GM23338 (cell line): ENCODE measurements at regions not wholly inside any gene's neighbourhood (a gene's known extent, or its start where the extent isn't known, plus 50 kb on each side); places are given as distances from the start of the nearest gene placed in this dataset.

Source experiments
- ATAC-seq: fragments of 200-7000 bp; cut with Tn5 transposase; 3 replicates; pipeline ENCODE4 v1.9.1; 2020
- DNase-seq: peaks from one replicate; pipeline ENCODE4 v3.0.0-alpha.2; 2015; ENCODE audit warnings: low spot score
- H2AFZ ChIP-seq: fragments of 200-600 bp; sonication (generic); 2 replicates; pipeline ENCODE4 v1.8.0; 2016; ENCODE audit warnings: antibody characterized with exemption, mild to moderate bottlenecking, moderate library complexity
- H3F3A ChIP-seq: fragments of 200-600 bp; sonication (generic); replicated peaks from 2 replicates; pipeline ENCODE4 v1.8.0; 2017; ENCODE audit warnings: antibody characterized with exemption, mixed run types, low read depth
- H3K27ac ChIP-seq: fragments of 200-600 bp; sonication (generic); 2 replicates; pipeline ENCODE4 v1.6.1; 2016; ENCODE audit warnings: low read depth
- H3K27me3 ChIP-seq: fragments of 200-600 bp; sonication (generic); 2 replicates; pipeline ENCODE4 v1.8.0; 2016; ENCODE audit warnings: mild to moderate bottlenecking, mixed run types, moderate library complexity; ENCODE audit not compliant: insufficient read depth
- H3K36me3 ChIP-seq: fragments of 200-600 bp; sonication (generic); 2 replicates; pipeline ENCODE4 v1.8.0; 2016; ENCODE audit warnings: mild to moderate bottlenecking; ENCODE audit not compliant: insufficient read depth
- H3K4me1 ChIP-seq: fragments of 200-600 bp; sonication (generic); 2 replicates; pipeline ENCODE4 v1.8.0; 2016; ENCODE audit warnings: mild to moderate bottlenecking, moderate library complexity; ENCODE audit not compliant: insufficient read depth
- H3K4me2 ChIP-seq: fragments of 200-600 bp; sonication (generic); 2 replicates; pipeline ENCODE4 v1.7.1; 2017; ENCODE audit warnings: mixed run types
- H3K4me3 ChIP-seq: fragments of 200-600 bp; sonication (generic); 2 replicates; pipeline ENCODE4 v1.6.1; 2016; ENCODE audit warnings: mixed run types
- H3K79me2 ChIP-seq: fragments of 200-600 bp; sonication (generic); replicated peaks from 2 replicates; pipeline ENCODE4 v1.8.0; 2017; ENCODE audit warnings: mild to moderate bottlenecking; ENCODE audit not compliant: insufficient read depth
- H3K9me2 ChIP-seq: fragments of 200-600 bp; sonication (generic); 2 replicates; pipeline ENCODE4 v1.8.0; 2017; ENCODE audit not compliant: insufficient read depth
- H4K20me1 ChIP-seq: fragments of 200-600 bp; sonication (generic); replicated peaks from 2 replicates; pipeline ENCODE4 v1.8.0; 2017; ENCODE audit warnings: mild to moderate bottlenecking; ENCODE audit not compliant: insufficient read depth
- H3K27ac Mint-ChIP-seq: 2 replicates; pipeline ENCODE4 v1.8.0; 2020; ENCODE audit warnings: inconsistent platforms, mild to moderate bottlenecking, moderate library complexity, mixed read lengths
- H3K27me3 Mint-ChIP-seq: 3 replicates; pipeline ENCODE4 v1.8.0; 2022; ENCODE audit warnings: low read depth, mild to moderate bottlenecking, moderate library complexity, mixed read lengths, inconsistent platforms; ENCODE audit not compliant: insufficient read depth, poor library complexity
- H3K36me3 Mint-ChIP-seq: 3 replicates; pipeline ENCODE4 v1.8.0; 2021; ENCODE audit warnings: low read depth, mild to moderate bottlenecking, inconsistent platforms, moderate library complexity, mixed read lengths
- H3K4me1 Mint-ChIP-seq: 3 replicates; pipeline ENCODE4 v1.8.0; 2020; ENCODE audit warnings: mild to moderate bottlenecking, inconsistent platforms, mixed read lengths
- H3K4me3 Mint-ChIP-seq: 3 replicates; pipeline ENCODE4 v1.8.0; 2021; ENCODE audit warnings: moderate library complexity, mild to moderate bottlenecking, inconsistent platforms, mixed read lengths
- H3K9me3 Mint-ChIP-seq: 3 replicates; pipeline ENCODE4 v1.8.0; 2020; ENCODE audit warnings: moderate library complexity, mild to moderate bottlenecking, inconsistent platforms, mixed read lengths
- CREB1 ChIP-seq: fragments of 250-450 bp; sonication (Bioruptor Pico); IDR thresholded peaks from 2 replicates; pipeline ENCODE4 v1.5.0; 2020; ENCODE audit warnings: low read depth, mild to moderate bottlenecking, moderate library complexity
- EZH2 ChIP-seq: fragments of 200-600 bp; sonication (generic); IDR thresholded peaks from one replicate; pipeline ENCODE4 v1.8.0; 2017; ENCODE audit warnings: antibody characterized with exemption, mild to moderate bottlenecking, low read depth; ENCODE audit not compliant: unreplicated experiment
- EZH2phosphoT487 ChIP-seq: fragments of 200-600 bp; sonication (generic); IDR thresholded peaks from one replicate; pipeline ENCODE4 v1.8.1; 2018; ENCODE audit warnings: antibody characterized with exemption; ENCODE audit not compliant: unreplicated experiment
- JUNB ChIP-seq: IDR thresholded peaks from one replicate; pipeline ENCODE4 v1.6.1; 2016; ENCODE audit warnings: antibody characterized with exemption; ENCODE audit not compliant: unreplicated experiment
- NANOG ChIP-seq: IDR thresholded peaks from 2 replicates; pipeline ENCODE4 v1.6.1; 2016; ENCODE audit warnings: antibody characterized with exemption, borderline replicate concordance
- POLR2AphosphoS5 ChIP-seq: IDR thresholded peaks from 2 replicates; pipeline ENCODE4 v1.6.1; 2016; ENCODE audit warnings: antibody characterized with exemption, low read depth
- STAT1 ChIP-seq: IDR thresholded peaks from one replicate; pipeline ENCODE4 v1.6.1; 2016; ENCODE audit warnings: antibody characterized with exemption; ENCODE audit not compliant: unreplicated experiment
- ZNF114 ChIP-seq: fragments of 250-450 bp; sonication (Bioruptor Pico); IDR thresholded peaks from 2 replicates; pipeline ENCODE4 v1.5.0; 2020; ENCODE audit warnings: mild to moderate bottlenecking, moderate library complexity
- ZNF331 ChIP-seq: fragments of 250-450 bp; sonication (Bioruptor Pico); IDR thresholded peaks from 2 replicates; pipeline ENCODE4 v1.5.0; 2020; ENCODE audit warnings: low read depth, mild to moderate bottlenecking, moderate library complexity
- TF ChIP-seq, protein P1 (sequence below): fragments of 250-450 bp; sonication (Bioruptor Pico); IDR thresholded peaks from 2 replicates; pipeline ENCODE4 v1.5.0; 2020; ENCODE audit warnings: mild to moderate bottlenecking, moderate library complexity
- TF ChIP-seq, protein P2 (sequence below), 2 experiments: fragments of 200-600 bp in 1 of 2; sonication (generic) in 1 of 2; conservative IDR thresholded peaks; 2 replicates each; pipeline versions ENCODE4 v1.5.1 to v1.6.1; 2016 to 2017; ENCODE audit warnings: antibody characterized with exemption in 2 of 2, low read depth in 2 of 2, mild to moderate bottlenecking in 2 of 2, moderate library complexity in 1 of 2
- TF ChIP-seq, protein P3 (sequence below): IDR thresholded peaks from one replicate; pipeline ENCODE4 v1.6.1; 2018; ENCODE audit warnings: antibody characterized with exemption; ENCODE audit not compliant: unreplicated experiment
- TF ChIP-seq, protein P4 (sequence below): IDR thresholded peaks from 2 replicates; pipeline ENCODE4 v1.6.1; 2016; ENCODE audit warnings: antibody characterized with exemption

DNA sequence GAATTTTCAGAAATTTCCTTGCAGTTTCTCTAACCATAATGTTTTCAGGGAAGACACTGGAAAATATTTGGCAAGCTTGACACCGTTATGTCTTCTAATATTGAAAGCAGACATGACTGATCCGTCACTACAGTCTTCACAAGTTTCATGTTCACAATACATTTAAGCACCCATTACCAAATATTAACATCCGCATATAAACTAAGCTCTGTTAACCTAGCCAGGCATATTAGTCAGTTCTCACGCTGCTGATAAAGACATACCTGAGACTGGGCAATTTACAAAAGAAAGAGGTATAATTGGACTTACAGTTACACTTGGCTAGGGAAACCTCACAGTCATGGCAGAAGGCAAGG is 162.7 kb upstream of the LYSMD4 start:
- Histone ChIP-seq H3K4me1 (no peaks in the 10 kb centered on the region), H3K79me2 (no peaks in the 10 kb centered on the region), H2AFZ (no peak overlapping the region), H3K27ac (no peak overlapping the region), H3K36me3 (no peaks in the 10 kb centered on the region), H3K4me2 (no peak overlapping the region), H4K20me1 (no peaks in the 10 kb centered on the region), H3F3A (no peaks in the 10 kb centered on the region), H3K27me3 (no peaks in the 10 kb centered on the region), H3K9me2 (peaks cover 2% of the 10 kb centered on the region; the same call in 1 of the 2 replicates), H3K4me3 (no peak overlapping the region)
- Mint-ChIP-seq H3K4me3 (no peak overlapping the region), H3K4me1 (no peaks in the 10 kb centered on the region), H3K36me3 (no peaks in the 10 kb centered on the region; the same call in 2 of the 3 replicates), H3K9me3 (no peaks in the 10 kb centered on the region), H3K27ac (no peak overlapping the region), H3K27me3 (no peaks in the 10 kb centered on the region)
- DNase-seq (no peak), ATAC-seq (no peak)
- TF ChIP-seq NANOG (no peak), ZNF114 (CRISPR knock-in tag) (no peak), POLR2AphosphoS5 (no peak), STAT1 (no peak), JUNB (no peak), EZH2 (no peak), CREB1 (CRISPR knock-in tag) (no peak), EZH2phosphoT487 (no peak), ZNF331 (CRISPR knock-in tag) (no peak)
- TF ChIP-seq, protein P1, sequence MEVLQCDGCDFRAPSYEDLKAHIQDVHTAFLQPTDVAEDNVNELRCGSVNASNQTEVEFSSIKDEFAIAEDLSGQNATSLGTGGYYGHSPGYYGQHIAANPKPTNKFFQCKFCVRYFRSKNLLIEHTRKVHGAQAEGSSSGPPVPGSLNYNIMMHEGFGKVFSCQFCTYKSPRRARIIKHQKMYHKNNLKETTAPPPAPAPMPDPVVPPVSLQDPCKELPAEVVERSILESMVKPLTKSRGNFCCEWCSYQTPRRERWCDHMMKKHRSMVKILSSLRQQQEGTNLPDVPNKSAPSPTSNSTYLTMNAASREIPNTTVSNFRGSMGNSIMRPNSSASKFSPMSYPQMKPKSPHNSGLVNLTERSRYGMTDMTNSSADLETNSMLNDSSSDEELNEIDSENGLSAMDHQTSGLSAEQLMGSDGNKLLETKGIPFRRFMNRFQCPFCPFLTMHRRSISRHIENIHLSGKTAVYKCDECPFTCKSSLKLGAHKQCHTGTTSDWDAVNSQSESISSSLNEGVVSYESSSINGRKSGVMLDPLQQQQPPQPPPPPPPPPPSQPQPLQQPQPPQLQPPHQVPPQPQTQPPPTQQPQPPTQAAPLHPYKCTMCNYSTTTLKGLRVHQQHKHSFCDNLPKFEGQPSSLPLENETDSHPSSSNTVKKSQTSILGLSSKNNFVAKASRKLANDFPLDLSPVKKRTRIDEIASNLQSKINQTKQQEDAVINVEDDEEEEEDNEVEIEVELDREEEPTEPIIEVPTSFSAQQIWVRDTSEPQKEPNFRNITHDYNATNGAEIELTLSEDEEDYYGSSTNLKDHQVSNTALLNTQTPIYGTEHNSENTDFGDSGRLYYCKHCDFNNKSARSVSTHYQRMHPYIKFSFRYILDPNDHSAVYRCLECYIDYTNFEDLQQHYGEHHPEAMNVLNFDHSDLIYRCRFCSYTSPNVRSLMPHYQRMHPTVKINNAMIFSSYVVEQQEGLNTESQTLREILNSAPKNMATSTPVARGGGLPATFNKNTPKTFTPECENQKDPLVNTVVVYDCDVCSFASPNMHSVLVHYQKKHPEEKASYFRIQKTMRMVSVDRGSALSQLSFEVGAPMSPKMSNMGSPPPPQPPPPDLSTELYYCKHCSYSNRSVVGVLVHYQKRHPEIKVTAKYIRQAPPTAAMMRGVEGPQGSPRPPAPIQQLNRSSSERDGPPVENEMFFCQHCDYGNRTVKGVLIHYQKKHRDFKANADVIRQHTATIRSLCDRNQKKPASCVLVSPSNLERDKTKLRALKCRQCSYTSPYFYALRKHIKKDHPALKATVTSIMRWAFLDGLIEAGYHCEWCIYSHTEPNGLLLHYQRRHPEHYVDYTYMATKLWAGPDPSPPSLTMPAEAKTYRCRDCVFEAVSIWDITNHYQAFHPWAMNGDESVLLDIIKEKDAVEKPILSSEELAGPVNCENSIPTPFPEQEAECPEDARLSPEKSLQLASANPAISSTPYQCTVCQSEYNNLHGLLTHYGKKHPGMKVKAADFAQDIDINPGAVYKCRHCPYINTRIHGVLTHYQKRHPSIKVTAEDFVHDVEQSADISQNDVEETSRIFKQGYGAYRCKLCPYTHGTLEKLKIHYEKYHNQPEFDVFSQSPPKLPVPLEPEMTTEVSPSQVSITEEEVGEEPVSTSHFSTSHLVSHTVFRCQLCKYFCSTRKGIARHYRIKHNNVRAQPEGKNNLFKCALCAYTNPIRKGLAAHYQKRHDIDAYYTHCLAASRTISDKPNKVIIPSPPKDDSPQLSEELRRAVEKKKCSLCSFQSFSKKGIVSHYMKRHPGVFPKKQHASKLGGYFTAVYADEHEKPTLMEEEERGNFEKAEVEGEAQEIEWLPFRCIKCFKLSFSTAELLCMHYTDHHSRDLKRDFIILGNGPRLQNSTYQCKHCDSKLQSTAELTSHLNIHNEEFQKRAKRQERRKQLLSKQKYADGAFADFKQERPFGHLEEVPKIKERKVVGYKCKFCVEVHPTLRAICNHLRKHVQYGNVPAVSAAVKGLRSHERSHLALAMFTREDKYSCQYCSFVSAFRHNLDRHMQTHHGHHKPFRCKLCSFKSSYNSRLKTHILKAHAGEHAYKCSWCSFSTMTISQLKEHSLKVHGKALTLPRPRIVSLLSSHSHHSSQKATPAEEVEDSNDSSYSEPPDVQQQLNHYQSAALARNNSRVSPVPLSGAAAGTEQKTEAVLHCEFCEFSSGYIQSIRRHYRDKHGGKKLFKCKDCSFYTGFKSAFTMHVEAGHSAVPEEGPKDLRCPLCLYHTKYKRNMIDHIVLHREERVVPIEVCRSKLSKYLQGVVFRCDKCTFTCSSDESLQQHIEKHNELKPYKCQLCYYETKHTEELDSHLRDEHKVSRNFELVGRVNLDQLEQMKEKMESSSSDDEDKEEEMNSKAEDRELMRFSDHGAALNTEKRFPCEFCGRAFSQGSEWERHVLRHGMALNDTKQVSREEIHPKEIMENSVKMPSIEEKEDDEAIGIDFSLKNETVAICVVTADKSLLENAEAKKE (CRISPR knock-in tag) = no peak
- TF ChIP-seq, protein P2, sequence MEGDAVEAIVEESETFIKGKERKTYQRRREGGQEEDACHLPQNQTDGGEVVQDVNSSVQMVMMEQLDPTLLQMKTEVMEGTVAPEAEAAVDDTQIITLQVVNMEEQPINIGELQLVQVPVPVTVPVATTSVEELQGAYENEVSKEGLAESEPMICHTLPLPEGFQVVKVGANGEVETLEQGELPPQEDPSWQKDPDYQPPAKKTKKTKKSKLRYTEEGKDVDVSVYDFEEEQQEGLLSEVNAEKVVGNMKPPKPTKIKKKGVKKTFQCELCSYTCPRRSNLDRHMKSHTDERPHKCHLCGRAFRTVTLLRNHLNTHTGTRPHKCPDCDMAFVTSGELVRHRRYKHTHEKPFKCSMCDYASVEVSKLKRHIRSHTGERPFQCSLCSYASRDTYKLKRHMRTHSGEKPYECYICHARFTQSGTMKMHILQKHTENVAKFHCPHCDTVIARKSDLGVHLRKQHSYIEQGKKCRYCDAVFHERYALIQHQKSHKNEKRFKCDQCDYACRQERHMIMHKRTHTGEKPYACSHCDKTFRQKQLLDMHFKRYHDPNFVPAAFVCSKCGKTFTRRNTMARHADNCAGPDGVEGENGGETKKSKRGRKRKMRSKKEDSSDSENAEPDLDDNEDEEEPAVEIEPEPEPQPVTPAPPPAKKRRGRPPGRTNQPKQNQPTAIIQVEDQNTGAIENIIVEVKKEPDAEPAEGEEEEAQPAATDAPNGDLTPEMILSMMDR (conservative IDR thresholded peaks at IDR 0.05; ENCODE audit: low read depth in 2 of 2) = no peak
- TF ChIP-seq, protein P3, sequence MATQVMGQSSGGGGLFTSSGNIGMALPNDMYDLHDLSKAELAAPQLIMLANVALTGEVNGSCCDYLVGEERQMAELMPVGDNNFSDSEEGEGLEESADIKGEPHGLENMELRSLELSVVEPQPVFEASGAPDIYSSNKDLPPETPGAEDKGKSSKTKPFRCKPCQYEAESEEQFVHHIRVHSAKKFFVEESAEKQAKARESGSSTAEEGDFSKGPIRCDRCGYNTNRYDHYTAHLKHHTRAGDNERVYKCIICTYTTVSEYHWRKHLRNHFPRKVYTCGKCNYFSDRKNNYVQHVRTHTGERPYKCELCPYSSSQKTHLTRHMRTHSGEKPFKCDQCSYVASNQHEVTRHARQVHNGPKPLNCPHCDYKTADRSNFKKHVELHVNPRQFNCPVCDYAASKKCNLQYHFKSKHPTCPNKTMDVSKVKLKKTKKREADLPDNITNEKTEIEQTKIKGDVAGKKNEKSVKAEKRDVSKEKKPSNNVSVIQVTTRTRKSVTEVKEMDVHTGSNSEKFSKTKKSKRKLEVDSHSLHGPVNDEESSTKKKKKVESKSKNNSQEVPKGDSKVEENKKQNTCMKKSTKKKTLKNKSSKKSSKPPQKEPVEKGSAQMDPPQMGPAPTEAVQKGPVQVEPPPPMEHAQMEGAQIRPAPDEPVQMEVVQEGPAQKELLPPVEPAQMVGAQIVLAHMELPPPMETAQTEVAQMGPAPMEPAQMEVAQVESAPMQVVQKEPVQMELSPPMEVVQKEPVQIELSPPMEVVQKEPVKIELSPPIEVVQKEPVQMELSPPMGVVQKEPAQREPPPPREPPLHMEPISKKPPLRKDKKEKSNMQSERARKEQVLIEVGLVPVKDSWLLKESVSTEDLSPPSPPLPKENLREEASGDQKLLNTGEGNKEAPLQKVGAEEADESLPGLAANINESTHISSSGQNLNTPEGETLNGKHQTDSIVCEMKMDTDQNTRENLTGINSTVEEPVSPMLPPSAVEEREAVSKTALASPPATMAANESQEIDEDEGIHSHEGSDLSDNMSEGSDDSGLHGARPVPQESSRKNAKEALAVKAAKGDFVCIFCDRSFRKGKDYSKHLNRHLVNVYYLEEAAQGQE = no peak
- TF ChIP-seq, protein P4, sequence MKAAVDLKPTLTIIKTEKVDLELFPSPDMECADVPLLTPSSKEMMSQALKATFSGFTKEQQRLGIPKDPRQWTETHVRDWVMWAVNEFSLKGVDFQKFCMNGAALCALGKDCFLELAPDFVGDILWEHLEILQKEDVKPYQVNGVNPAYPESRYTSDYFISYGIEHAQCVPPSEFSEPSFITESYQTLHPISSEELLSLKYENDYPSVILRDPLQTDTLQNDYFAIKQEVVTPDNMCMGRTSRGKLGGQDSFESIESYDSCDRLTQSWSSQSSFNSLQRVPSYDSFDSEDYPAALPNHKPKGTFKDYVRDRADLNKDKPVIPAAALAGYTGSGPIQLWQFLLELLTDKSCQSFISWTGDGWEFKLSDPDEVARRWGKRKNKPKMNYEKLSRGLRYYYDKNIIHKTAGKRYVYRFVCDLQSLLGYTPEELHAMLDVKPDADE = no peak
